ENCODE measurements at regions not wholly inside any gene's neighbourhood (a gene's known extent, or its start where the extent isn't known, plus 50 kb on each side); places are given as distances from the start of the nearest gene placed in this dataset.

DNA sequence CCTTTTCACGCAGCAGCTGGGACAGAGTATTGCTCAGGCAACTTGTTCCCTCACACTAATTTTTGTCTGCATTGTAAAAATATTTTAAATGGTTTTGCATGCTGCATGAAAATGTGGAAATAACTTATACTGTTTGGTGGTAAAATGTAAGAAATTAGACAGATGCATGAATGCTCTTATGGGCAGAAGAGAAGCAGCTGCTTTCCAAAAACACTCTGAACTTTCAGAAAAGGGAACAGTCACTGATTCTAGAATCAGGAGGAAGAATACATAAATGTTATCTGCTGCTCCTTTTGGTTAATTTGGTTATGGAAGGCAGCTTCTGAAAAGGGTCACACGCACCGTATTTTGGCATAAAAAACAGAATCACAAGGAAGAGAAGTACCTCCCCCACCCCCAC, 87.0 kb upstream of the RUNX1 start:
- CTCF ChIA-PET = interaction anchor here (1.2 kb wide), 1 partner anchor 17 kb away, joined by 3 read pairs; no protein-coding TSS in a partner anchor
- Histone ChIP-seq H3K4me1 (ENCODE audit: control insufficient read depth, insufficient read depth, low read length) (no peaks in the 10 kb centered on the region), H3K9me3 (ENCODE audit: control insufficient read depth, insufficient read depth, low read depth, low read length) (no peaks in the 10 kb centered on the region), H3K27ac (ENCODE audit: extremely low read depth, low read depth, low read length) (no peak overlapping the region), H3K4me3 (ENCODE audit: low read depth, low read length) (no peak overlapping the region), H3K36me3 (ENCODE audit: control insufficient read depth in 2 of 2, insufficient read depth in 1 of 2, low read length in 2 of 2) (no peaks in the 10 kb centered on the region)
- POLR2A ChIA-PET = no interaction called here
- TF ChIP-seq ZNF132 (tag by site-specific recombination; IDR thresholded peaks at IDR 0.05; ENCODE audit: borderline replicate concordance) = no peak
- TF ChIP-seq ZNF791 (tag by site-specific recombination; IDR thresholded peaks at IDR 0.05) = no peak
- TF ChIP-seq, protein P1, sequence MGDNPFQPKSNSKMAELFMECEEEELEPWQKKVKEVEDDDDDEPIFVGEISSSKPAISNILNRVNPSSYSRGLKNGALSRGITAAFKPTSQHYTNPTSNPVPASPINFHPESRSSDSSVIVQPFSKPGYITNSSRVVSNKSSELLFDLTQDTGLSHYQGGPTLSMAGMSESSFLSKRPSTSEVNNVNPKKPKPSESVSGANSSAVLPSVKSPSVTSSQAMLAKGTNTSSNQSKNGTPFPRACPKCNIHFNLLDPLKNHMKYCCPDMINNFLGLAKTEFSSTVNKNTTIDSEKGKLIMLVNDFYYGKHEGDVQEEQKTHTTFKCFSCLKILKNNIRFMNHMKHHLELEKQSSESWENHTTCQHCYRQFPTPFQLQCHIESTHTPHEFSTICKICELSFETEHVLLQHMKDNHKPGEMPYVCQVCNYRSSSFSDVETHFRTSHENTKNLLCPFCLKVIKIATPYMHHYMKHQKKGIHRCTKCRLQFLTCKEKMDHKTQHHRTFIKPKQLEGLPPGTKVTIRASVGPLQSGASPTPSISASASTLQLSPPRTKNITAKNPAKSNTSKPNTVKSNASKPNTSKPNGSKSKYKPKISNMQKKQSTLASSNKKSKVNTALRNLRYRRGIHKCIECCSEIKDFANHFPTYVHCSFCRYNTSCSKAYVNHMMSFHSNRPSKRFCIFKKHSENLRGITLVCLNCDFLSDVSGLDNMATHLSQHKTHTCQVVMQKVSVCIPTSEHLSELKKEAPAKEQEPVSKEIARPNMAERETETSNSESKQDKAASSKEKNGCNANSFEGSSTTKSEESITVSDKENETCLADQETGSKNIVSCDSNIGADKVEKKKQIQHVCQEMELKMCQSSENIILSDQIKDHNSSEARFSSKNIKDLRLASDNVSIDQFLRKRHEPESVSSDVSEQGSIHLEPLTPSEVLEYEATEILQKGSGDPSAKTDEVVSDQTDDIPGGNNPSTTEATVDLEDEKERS (tag by site-specific recombination; IDR thresholded peaks at IDR 0.05) = no peak
- no peak for TF ChIP-seq ZFP37 (tag by site-specific recombination; IDR thresholded peaks at IDR 0.05)
- TF ChIP-seq ZNF548 (tag by site-specific recombination; IDR thresholded peaks at IDR 0.05) = no peak
- TF ChIP-seq KLF1 (tag by site-specific recombination; IDR thresholded peaks at IDR 0.05) = no peak

DNA sequence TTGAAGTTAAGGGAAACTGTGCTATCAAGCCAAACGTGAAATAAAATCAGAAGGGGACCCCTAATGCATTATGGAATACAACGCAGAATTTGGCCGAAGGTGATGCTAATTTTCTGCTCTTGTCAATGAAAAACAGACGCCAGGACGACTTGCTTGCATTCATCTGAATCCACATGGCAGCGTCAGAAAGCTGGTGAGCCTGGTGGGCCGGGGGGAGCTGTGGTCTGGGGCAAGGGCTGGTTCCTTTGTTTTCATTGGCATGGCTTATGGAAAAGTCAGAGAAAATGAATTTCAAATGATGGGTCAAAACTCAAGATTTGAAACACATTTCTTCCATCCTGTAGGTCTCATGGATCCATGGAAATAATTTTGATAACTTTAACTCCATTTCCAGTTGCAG, 86.4 kb upstream of the RUNX1 start:
- no peak for TF ChIP-seq SP3 (tag by site-specific recombination; IDR thresholded peaks at IDR 0.05)
- no peak for TF ChIP-seq ZNF571 (tag by site-specific recombination; IDR thresholded peaks at IDR 0.05)
- TF ChIP-seq, protein P2, sequence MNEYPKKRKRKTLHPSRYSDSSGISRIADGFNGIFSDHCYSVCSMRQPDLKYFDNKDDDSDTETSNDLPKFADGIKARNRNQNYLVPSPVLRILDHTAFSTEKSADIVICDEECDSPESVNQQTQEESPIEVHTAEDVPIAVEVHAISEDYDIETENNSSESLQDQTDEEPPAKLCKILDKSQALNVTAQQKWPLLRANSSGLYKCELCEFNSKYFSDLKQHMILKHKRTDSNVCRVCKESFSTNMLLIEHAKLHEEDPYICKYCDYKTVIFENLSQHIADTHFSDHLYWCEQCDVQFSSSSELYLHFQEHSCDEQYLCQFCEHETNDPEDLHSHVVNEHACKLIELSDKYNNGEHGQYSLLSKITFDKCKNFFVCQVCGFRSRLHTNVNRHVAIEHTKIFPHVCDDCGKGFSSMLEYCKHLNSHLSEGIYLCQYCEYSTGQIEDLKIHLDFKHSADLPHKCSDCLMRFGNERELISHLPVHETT (tag by site-specific recombination; IDR thresholded peaks at IDR 0.05) = no peak
- no peak for TF ChIP-seq ZNF610 (tag by site-specific recombination; IDR thresholded peaks at IDR 0.05; ENCODE audit: borderline replicate concordance)
- TF ChIP-seq, protein P3, sequence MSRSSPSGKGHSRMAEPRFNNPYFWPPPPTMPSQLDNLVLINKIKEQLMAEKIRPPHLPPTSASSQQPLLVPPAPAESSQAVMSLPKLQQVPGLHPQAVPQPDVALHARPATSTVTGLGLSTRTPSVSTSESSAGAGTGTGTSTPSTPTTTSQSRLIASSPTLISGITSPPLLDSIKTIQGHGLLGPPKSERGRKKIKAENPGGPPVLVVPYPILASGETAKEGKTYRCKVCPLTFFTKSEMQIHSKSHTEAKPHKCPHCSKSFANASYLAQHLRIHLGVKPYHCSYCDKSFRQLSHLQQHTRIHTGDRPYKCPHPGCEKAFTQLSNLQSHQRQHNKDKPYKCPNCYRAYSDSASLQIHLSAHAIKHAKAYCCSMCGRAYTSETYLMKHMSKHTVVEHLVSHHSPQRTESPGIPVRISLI (tag by site-specific recombination; IDR thresholded peaks at IDR 0.05) = no peak
- TF ChIP-seq, protein P4, sequence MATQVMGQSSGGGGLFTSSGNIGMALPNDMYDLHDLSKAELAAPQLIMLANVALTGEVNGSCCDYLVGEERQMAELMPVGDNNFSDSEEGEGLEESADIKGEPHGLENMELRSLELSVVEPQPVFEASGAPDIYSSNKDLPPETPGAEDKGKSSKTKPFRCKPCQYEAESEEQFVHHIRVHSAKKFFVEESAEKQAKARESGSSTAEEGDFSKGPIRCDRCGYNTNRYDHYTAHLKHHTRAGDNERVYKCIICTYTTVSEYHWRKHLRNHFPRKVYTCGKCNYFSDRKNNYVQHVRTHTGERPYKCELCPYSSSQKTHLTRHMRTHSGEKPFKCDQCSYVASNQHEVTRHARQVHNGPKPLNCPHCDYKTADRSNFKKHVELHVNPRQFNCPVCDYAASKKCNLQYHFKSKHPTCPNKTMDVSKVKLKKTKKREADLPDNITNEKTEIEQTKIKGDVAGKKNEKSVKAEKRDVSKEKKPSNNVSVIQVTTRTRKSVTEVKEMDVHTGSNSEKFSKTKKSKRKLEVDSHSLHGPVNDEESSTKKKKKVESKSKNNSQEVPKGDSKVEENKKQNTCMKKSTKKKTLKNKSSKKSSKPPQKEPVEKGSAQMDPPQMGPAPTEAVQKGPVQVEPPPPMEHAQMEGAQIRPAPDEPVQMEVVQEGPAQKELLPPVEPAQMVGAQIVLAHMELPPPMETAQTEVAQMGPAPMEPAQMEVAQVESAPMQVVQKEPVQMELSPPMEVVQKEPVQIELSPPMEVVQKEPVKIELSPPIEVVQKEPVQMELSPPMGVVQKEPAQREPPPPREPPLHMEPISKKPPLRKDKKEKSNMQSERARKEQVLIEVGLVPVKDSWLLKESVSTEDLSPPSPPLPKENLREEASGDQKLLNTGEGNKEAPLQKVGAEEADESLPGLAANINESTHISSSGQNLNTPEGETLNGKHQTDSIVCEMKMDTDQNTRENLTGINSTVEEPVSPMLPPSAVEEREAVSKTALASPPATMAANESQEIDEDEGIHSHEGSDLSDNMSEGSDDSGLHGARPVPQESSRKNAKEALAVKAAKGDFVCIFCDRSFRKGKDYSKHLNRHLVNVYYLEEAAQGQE (tag by site-specific recombination; IDR thresholded peaks at IDR 0.05) = no peak
- no peak for TF ChIP-seq ZBTB8A (tag by site-specific recombination; IDR thresholded peaks at IDR 0.05)
- no peak for TF ChIP-seq ZNF544 (tag by site-specific recombination; IDR thresholded peaks at IDR 0.05)
- TF ChIP-seq ZFHX2 (tag by site-specific recombination; conservative IDR thresholded peaks at IDR 0.05) = no peak
- TF ChIP-seq, protein P5, sequence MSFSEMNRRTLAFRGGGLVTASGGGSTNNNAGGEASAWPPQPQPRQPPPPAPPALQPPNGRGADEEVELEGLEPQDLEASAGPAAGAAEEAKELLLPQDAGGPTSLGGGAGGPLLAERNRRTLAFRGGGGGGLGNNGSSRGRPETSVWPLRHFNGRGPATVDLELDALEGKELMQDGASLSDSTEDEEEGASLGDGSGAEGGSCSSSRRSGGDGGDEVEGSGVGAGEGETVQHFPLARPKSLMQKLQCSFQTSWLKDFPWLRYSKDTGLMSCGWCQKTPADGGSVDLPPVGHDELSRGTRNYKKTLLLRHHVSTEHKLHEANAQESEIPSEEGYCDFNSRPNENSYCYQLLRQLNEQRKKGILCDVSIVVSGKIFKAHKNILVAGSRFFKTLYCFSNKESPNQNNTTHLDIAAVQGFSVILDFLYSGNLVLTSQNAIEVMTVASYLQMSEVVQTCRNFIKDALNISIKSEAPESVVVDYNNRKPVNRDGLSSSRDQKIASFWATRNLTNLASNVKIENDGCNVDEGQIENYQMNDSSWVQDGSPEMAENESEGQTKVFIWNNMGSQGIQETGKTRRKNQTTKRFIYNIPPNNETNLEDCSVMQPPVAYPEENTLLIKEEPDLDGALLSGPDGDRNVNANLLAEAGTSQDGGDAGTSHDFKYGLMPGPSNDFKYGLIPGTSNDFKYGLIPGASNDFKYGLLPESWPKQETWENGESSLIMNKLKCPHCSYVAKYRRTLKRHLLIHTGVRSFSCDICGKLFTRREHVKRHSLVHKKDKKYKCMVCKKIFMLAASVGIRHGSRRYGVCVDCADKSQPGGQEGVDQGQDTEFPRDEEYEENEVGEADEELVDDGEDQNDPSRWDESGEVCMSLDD (tag by site-specific recombination; IDR thresholded peaks at IDR 0.05) = no peak
- TF ChIP-seq, protein P6, sequence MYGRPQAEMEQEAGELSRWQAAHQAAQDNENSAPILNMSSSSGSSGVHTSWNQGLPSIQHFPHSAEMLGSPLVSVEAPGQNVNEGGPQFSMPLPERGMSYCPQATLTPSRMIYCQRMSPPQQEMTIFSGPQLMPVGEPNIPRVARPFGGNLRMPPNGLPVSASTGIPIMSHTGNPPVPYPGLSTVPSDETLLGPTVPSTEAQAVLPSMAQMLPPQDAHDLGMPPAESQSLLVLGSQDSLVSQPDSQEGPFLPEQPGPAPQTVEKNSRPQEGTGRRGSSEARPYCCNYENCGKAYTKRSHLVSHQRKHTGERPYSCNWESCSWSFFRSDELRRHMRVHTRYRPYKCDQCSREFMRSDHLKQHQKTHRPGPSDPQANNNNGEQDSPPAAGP (tag by site-specific recombination; IDR thresholded peaks at IDR 0.05) = no peak
- TF ChIP-seq ZNF24 (tag by site-specific recombination; IDR thresholded peaks at IDR 0.05) = no peak
- TF ChIP-seq ZNF473 (tag by site-specific recombination; IDR thresholded peaks at IDR 0.05) = no peak
- CTCF ChIA-PET = no interaction called here
- POLR2A ChIA-PET = interaction anchor here (1.5 kb wide), 1 partner anchor 247 kb away, joined by 3 read pairs; no protein-coding TSS in a partner anchor

More for the DNA sequence above, 86.4 kb upstream of the RUNX1 start:
- no peak overlapping the region for H3K27ac ChIP-seq (ENCODE audit: extremely low read depth, low read depth, low read length)
- no peaks in the 10 kb centered on the region for H3K9me3 ChIP-seq (ENCODE audit: control insufficient read depth, insufficient read depth, low read depth, low read length)
- no peaks in the 10 kb centered on the region for H3K36me3 ChIP-seq (ENCODE audit: control insufficient read depth in 2 of 2, insufficient read depth in 1 of 2, low read length in 2 of 2)
- H3K4me1 ChIP-seq (ENCODE audit: control insufficient read depth, insufficient read depth, low read length) = no peaks in the 10 kb centered on the region
- H3K4me3 ChIP-seq (ENCODE audit: low read depth, low read length) = no peak overlapping the region

Data from HEK293 (cell line).